ENCODE measurements at regions not wholly inside any gene's neighbourhood (a gene's known extent, or its start where the extent isn't known, plus 50 kb on each side); places are given as distances from the start of the nearest gene placed in this dataset.

DNA sequence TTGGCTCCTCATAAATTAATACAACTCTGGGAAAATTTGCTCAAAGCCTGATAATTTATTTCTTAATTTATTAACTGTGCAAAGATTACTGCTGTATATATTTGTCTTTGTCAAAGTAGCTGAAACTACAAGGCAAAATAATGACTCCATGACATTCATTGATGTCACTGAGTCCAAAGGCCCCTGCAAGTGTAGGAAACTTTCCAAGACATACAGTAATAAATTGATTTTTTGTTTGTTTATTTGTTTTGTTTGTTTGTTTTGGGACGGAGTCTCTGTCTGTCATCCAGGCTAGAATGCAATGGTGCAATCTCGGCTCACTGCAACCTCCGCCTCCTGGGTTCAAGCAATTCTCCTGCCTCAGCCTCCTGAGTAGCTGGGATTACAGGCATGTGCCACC, 96.8 kb upstream of the LPP start:
- no peak for TF ChIP-seq POLR2AphosphoS5 (IDR thresholded peaks at IDR 0.05)
- TF ChIP-seq, protein P1, sequence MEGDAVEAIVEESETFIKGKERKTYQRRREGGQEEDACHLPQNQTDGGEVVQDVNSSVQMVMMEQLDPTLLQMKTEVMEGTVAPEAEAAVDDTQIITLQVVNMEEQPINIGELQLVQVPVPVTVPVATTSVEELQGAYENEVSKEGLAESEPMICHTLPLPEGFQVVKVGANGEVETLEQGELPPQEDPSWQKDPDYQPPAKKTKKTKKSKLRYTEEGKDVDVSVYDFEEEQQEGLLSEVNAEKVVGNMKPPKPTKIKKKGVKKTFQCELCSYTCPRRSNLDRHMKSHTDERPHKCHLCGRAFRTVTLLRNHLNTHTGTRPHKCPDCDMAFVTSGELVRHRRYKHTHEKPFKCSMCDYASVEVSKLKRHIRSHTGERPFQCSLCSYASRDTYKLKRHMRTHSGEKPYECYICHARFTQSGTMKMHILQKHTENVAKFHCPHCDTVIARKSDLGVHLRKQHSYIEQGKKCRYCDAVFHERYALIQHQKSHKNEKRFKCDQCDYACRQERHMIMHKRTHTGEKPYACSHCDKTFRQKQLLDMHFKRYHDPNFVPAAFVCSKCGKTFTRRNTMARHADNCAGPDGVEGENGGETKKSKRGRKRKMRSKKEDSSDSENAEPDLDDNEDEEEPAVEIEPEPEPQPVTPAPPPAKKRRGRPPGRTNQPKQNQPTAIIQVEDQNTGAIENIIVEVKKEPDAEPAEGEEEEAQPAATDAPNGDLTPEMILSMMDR (IDR thresholded peaks at IDR 0.05 in 8 of 11, conservative IDR thresholded peaks at IDR 0.05 in 3 of 11), result no peak
- TF ChIP-seq POLR2A (IDR thresholded peaks at IDR 0.05), result no peak

All from spleen (tissue), 7 donors.